ENCODE measurements at regions not wholly inside any gene's neighbourhood (a gene's known extent, or its start where the extent isn't known, plus 50 kb on each side); places are given as distances from the start of the nearest gene placed in this dataset.

DNA sequence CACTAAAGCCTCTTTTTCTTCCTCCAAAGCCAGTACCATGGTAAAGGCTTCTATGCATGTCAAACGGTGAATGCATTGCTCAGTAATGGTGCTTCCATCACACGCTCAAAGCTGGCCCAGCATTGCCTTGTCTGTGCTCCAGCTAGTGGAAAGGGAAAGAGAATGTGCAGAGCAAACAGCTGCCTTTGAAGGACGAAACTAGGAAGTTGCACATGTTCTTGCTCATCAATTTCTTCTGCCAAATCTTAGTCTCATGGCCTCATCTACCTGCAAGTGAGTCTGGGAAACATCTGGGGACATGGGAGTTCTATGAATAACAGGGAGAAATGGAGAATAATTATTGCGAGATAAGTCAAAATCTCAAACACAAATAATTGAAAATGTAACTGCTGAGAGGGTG lies 216.5 kb upstream of the SSTR4 start:
- no peak overlapping the region for H3K27ac ChIP-seq
- DNase-seq, result no peak
- H3K4me3 ChIP-seq (ENCODE audit: low read depth, low read length), result no peak overlapping the region
- H3K9me3 ChIP-seq (ENCODE audit: severe bottlenecking), result no peaks in the 10 kb centered on the region
- peaks cover 66% of the 10 kb centered on the region for H3K27me3 ChIP-seq (ENCODE audit: insufficient read depth, low read depth, severe bottlenecking)
- no peaks in the 10 kb centered on the region for H3K36me3 ChIP-seq
- TF ChIP-seq, protein P1, sequence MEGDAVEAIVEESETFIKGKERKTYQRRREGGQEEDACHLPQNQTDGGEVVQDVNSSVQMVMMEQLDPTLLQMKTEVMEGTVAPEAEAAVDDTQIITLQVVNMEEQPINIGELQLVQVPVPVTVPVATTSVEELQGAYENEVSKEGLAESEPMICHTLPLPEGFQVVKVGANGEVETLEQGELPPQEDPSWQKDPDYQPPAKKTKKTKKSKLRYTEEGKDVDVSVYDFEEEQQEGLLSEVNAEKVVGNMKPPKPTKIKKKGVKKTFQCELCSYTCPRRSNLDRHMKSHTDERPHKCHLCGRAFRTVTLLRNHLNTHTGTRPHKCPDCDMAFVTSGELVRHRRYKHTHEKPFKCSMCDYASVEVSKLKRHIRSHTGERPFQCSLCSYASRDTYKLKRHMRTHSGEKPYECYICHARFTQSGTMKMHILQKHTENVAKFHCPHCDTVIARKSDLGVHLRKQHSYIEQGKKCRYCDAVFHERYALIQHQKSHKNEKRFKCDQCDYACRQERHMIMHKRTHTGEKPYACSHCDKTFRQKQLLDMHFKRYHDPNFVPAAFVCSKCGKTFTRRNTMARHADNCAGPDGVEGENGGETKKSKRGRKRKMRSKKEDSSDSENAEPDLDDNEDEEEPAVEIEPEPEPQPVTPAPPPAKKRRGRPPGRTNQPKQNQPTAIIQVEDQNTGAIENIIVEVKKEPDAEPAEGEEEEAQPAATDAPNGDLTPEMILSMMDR (IDR thresholded peaks at IDR 0.05; ENCODE audit: low read depth, low read length), result no peak

GRCh38 chr20:22819112-22819511 lies 216.0 kb upstream of the SSTR4 start:
- Histone ChIP-seq H3K4me3 (ENCODE audit: low read depth, low read length) (no peak overlapping the region), H3K27me3 (ENCODE audit: insufficient read depth, low read depth, severe bottlenecking) (peaks cover 66% of the 10 kb centered on the region), H3K36me3 (no peaks in the 10 kb centered on the region), H3K9me3 (ENCODE audit: severe bottlenecking) (no peaks in the 10 kb centered on the region), H3K27ac (no peak overlapping the region)
- DNase-seq, result no peak
- TF ChIP-seq, protein P1 (IDR thresholded peaks at IDR 0.05; ENCODE audit: low read depth, low read length), result no peak

DNA sequence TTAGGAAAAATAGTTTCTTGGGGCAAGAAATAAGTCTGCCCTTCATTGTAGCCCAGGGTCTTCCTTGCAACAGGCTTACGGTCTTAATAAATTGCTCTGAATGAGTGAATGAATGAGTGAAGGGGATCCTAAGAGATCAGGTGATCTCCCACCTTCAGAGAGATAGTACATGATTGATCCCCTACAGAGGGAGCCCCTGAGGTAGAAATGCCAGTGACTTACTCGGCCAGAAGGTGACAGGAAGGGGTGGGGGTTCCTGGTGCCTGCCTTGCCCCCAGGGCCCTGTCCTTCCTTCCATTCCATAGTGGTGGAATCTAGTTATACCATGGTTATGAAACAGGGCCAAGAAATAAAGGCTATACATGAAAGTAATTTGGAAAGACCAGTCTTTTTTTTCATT lies 215.3 kb upstream of the SSTR4 start:
- Histone ChIP-seq H3K4me3 (ENCODE audit: low read depth, low read length) (no peak overlapping the region), H3K27ac (no peak overlapping the region), H3K36me3 (no peaks in the 10 kb centered on the region), H3K27me3 (ENCODE audit: insufficient read depth, low read depth, severe bottlenecking) (peaks cover 65% of the 10 kb centered on the region), H3K9me3 (ENCODE audit: severe bottlenecking) (no peaks in the 10 kb centered on the region)
- TF ChIP-seq, protein P1 (IDR thresholded peaks at IDR 0.05; ENCODE audit: low read depth, low read length), result no peak
- no peak for DNase-seq

DNA sequence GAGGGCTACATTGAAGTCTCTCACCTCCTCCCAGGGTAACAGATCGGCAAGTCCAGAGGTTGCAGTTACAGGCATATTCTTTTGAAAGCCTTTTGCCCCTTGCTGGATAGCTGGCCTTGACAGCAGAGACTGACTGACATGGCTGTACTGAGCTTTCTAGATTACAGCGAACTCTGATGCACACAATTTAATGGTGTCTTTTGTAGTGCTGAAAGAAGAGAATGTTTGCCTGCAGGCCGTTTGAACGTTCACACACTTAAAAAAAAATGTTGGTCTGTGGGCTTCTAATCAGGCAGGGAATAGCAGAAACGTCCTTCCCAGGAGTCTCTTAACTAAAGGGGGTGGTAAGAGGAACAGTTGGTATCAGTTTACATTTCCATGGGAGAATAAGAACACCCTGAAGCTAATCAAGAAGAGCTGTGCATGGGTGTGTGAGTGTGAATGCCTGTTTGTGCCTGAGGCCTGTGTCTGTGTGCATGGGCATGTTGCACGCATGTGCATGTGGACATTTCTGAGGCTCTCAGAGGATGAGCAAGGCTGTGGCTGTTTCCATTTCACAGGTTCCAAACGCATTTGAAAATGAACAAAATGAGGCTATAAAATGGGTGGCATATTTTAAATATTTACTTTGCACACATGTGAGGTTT lies 213.9 kb upstream of the SSTR4 start:
- TF ChIP-seq, protein P1 (IDR thresholded peaks at IDR 0.05; ENCODE audit: low read depth, low read length), result no peak
- no peak overlapping the region for H3K4me3 ChIP-seq (ENCODE audit: low read depth, low read length)
- peaks cover 67% of the 10 kb centered on the region for H3K27me3 ChIP-seq (ENCODE audit: insufficient read depth, low read depth, severe bottlenecking)
- H3K9me3 ChIP-seq (ENCODE audit: severe bottlenecking), result no peaks in the 10 kb centered on the region
- no peak overlapping the region for H3K27ac ChIP-seq
- no peaks in the 10 kb centered on the region for H3K36me3 ChIP-seq
- DNase-seq, result no peak

DNA sequence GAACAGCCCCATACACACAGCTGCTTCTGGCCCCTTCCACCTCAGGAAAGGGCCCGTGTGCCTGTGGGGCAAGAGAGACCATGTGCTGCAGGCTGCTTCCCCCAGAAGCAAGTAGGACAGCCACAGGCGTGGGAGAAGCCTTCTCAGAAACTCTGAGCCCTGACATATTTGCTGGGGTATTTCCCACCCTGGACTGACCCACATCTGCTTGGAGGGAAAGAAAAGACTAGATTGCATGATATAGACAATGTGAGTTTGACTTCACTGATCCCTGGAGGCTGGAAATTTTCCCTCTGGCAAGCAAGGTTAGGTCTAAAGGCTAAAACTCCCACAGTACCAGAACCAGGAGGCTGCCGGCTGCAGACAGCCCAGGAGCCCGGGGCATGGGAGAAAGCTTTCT lies 213.3 kb upstream of the SSTR4 start:
- H3K36me3 ChIP-seq, result no peaks in the 10 kb centered on the region
- H3K27ac ChIP-seq, result no peak overlapping the region
- no peak overlapping the region for H3K4me3 ChIP-seq (ENCODE audit: low read depth, low read length)
- DNase-seq, result no peak
- no peaks in the 10 kb centered on the region for H3K9me3 ChIP-seq (ENCODE audit: severe bottlenecking)
- peaks cover 70% of the 10 kb centered on the region for H3K27me3 ChIP-seq (ENCODE audit: insufficient read depth, low read depth, severe bottlenecking)
- TF ChIP-seq, protein P1 (IDR thresholded peaks at IDR 0.05; ENCODE audit: low read depth, low read length), result no peak

- no peak for DNase-seq
- Histone ChIP-seq H3K27me3 (ENCODE audit: insufficient read depth, low read depth, severe bottlenecking) (peaks cover 79% of the 10 kb centered on the region), H3K4me3 (ENCODE audit: low read depth, low read length) (no peak overlapping the region), H3K9me3 (ENCODE audit: severe bottlenecking) (no peaks in the 10 kb centered on the region), H3K27ac (no peak overlapping the region), H3K36me3 (no peaks in the 10 kb centered on the region)
- TF ChIP-seq, protein P1 (IDR thresholded peaks at IDR 0.05; ENCODE audit: low read depth, low read length), result no peak
Measured at GRCh38 chr20:22823119-22823518, 212.0 kb upstream of the SSTR4 start.

Measured in WERI-Rb-1 (cell line).